EH (cell line): ENCODE measurements at regions not wholly inside any gene's neighbourhood (a gene's known extent, or its start where the extent isn't known, plus 50 kb on each side); places are given as distances from the start of the nearest gene placed in this dataset.
"Not testable (repeated sequence)": the region's sequence is repeated elsewhere in the genome, so short reads cannot be mapped to it uniquely, and the experiment has no call there.

ENCODE experiments used
- DNase-seq: peaks from one replicate; pipeline ENCODE4 v3.0.0-alpha.2; 2015; ENCODE audit warnings: low read depth

GRCh38 chr1:29798699-29799566, 562.6 kb downstream of the PTPRU start:
- no peak for DNase-seq

- DNase-seq: not testable (repeated sequence)
Observed at GRCh38 chr1:29797125-29797524, 560.8 kb downstream of the PTPRU start.

GRCh38 chr1:29795965-29796364, 559.6 kb downstream of the PTPRU start:
- DNase-seq: not testable (repeated sequence)

- DNase-seq: no peak
Observed at GRCh38 chr1:29793653-29794348, 557.5 kb downstream of the PTPRU start.

- DNase-seq: peak; percentile 82
Observed at GRCh38 chr1:29793101-29793546, 556.8 kb downstream of the PTPRU start.

- DNase-seq: no peak
Observed at GRCh38 chr1:29789910-29790247, 553.6 kb downstream of the PTPRU start.

GRCh38 chr1:29789221-29789909, 553.0 kb downstream of the PTPRU start:
- no peak for DNase-seq

GRCh38 chr1:29786791-29787732, 550.7 kb downstream of the PTPRU start:
- no peak for DNase-seq

GRCh38 chr1:29786195-29786594, 549.9 kb downstream of the PTPRU start:
- DNase-seq: no peak

GRCh38 chr1:29785554-29785953, 549.2 kb downstream of the PTPRU start:
- no peak for DNase-seq

- no peak for DNase-seq
Observed at GRCh38 chr1:29785137-29785527, 548.8 kb downstream of the PTPRU start.

- no peak for DNase-seq
Observed at GRCh38 chr1:29784276-29785136, 548.2 kb downstream of the PTPRU start.

- no peak for DNase-seq
Observed at GRCh38 chr1:29783508-29784275, 547.4 kb downstream of the PTPRU start.

GRCh38 chr1:29782846-29783507, 546.7 kb downstream of the PTPRU start:
- no peak for DNase-seq

GRCh38 chr1:29779146-29779545, 542.8 kb downstream of the PTPRU start:
- DNase-seq: no peak

- DNase-seq: no peak
Observed at GRCh38 chr1:29777522-29777921, 541.2 kb downstream of the PTPRU start.

GRCh38 chr1:29774355-29774754, 538.0 kb downstream of the PTPRU start:
- DNase-seq: no peak

GRCh38 chr1:29772584-29773100, 536.3 kb downstream of the PTPRU start:
- no peak for DNase-seq

GRCh38 chr1:29767769-29768425, 531.6 kb downstream of the PTPRU start:
- no peak for DNase-seq
